Thyroid gland (tissue), 4 donors: ENCODE measurements at regions not wholly inside any gene's neighbourhood (a gene's known extent, or its start where the extent isn't known, plus 50 kb on each side); places are given as distances from the start of the nearest gene placed in this dataset.

Experiments
- DNase-seq, 2 donors: peaks; one replicate each; pipeline ENCODE4 v3.0.0-alpha.2; 2019
- H3K27ac ChIP-seq, 3 donors: fragments of 200-600 bp; sonication (generic); 1 replicate in 2 of 3; 2 replicates in 1 of 3; pipeline ENCODE4 v1.5.1; 2016 to 2019; ENCODE audit warnings: mild to moderate bottlenecking in 1 of 3, moderate library complexity in 1 of 3
- H3K27me3 ChIP-seq: fragments of 200-600 bp; sonication (generic); one replicate; pipeline ENCODE4 v1.5.1; 2019
- H3K36me3 ChIP-seq, 2 donors: fragments of 200-600 bp; sonication (generic); one replicate each; pipeline ENCODE4 v1.5.1; 2016 to 2019
- H3K4me1 ChIP-seq, 2 donors: fragments of 200-600 bp; sonication (generic); one replicate each; pipeline ENCODE4 v1.5.1; 2017 to 2019
- H3K4me3 ChIP-seq, 3 donors: fragments of 200-600 bp; sonication (generic); replicated peaks in 1 of 3; 1 replicate in 2 of 3; 2 replicates in 1 of 3; pipeline ENCODE4 v1.5.1; 2016; ENCODE audit warnings: mild to moderate bottlenecking in 1 of 3
- H3K9me3 ChIP-seq: fragments of 200-600 bp; sonication (generic); one replicate; pipeline ENCODE4 v1.5.1; 2017
- POLR2A ChIP-seq, 2 donors: fragments of 450-650 bp; IDR thresholded peaks; one replicate each; pipeline ENCODE4 v1.6.1; 2017; ENCODE audit warnings: antibody characterized with exemption in 2 of 2, mild to moderate bottlenecking in 2 of 2, moderate library complexity in 1 of 2
- WGBS, 2 donors: methylation state at CpG; one replicate each; pipeline ENCODE4 v1.1.5; 2017; 5-methylcytosine and 5-hydroxymethylcytosine counted together
- intact Hi-C: fragments of 100-400 bp; cut with DNase I; formaldehyde crosslinking; loops from one replicate; pipeline ENCODE4 v1.15.1; 2023
- TF ChIP-seq, protein P1 (sequence below), 6 experiments: fragments of 200-600 bp in 3 of 6; fragments of 450-650 bp in 3 of 6; sonication (generic) in 3 of 6; IDR thresholded peaks; one replicate each; pipeline ENCODE4 v1.5.1; 2016 to 2019; ENCODE audit warnings: antibody characterized with exemption in 6 of 6, mild to moderate bottlenecking in 2 of 6, inconsistent platforms in 1 of 6, moderate library complexity in 1 of 6

DNA sequence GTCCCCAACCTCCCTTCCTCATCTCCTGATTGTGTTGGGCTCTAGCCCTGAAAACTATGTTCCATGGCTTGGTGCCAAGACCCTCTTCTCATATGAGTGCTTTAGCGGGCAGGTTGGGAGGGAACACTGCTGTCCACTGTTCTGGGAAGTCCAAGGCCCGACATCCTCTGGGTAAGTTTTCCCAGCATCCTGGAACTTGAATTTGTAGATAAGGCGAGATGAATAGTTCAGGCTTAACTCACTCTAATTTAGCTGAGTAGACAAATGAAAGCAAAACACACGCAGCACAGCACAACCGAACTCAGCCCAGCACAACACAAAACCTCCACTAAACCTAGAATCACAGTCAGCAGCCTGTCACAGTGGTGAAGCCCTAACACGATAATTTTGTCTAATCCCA is 95.3 kb upstream of the SLC28A3 start:
- Histone ChIP-seq H3K27ac (peak overlapping the region; percentile 55 to 87 (median 72)), H3K4me3 (no peak overlapping the region), H3K27me3 (no peaks in the 10 kb centered on the region), H3K9me3 (no peaks in the 10 kb centered on the region), H3K4me1 (peaks cover 4 to 18% of the 10 kb centered on the region in 2 donors), H3K36me3 (no peaks in the 10 kb centered on the region)
- WGBS, 2 donors, result 24 to 36% methylated on average over 6 of the region's 6 CpGs
- TF ChIP-seq, protein P1, sequence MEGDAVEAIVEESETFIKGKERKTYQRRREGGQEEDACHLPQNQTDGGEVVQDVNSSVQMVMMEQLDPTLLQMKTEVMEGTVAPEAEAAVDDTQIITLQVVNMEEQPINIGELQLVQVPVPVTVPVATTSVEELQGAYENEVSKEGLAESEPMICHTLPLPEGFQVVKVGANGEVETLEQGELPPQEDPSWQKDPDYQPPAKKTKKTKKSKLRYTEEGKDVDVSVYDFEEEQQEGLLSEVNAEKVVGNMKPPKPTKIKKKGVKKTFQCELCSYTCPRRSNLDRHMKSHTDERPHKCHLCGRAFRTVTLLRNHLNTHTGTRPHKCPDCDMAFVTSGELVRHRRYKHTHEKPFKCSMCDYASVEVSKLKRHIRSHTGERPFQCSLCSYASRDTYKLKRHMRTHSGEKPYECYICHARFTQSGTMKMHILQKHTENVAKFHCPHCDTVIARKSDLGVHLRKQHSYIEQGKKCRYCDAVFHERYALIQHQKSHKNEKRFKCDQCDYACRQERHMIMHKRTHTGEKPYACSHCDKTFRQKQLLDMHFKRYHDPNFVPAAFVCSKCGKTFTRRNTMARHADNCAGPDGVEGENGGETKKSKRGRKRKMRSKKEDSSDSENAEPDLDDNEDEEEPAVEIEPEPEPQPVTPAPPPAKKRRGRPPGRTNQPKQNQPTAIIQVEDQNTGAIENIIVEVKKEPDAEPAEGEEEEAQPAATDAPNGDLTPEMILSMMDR (IDR thresholded peaks at IDR 0.05), result no peak
- TF ChIP-seq POLR2A (IDR thresholded peaks at IDR 0.05), result no peak
- DNase-seq, result peak; percentile 29 to 58
- intact Hi-C loops, result no loop called here

DNA sequence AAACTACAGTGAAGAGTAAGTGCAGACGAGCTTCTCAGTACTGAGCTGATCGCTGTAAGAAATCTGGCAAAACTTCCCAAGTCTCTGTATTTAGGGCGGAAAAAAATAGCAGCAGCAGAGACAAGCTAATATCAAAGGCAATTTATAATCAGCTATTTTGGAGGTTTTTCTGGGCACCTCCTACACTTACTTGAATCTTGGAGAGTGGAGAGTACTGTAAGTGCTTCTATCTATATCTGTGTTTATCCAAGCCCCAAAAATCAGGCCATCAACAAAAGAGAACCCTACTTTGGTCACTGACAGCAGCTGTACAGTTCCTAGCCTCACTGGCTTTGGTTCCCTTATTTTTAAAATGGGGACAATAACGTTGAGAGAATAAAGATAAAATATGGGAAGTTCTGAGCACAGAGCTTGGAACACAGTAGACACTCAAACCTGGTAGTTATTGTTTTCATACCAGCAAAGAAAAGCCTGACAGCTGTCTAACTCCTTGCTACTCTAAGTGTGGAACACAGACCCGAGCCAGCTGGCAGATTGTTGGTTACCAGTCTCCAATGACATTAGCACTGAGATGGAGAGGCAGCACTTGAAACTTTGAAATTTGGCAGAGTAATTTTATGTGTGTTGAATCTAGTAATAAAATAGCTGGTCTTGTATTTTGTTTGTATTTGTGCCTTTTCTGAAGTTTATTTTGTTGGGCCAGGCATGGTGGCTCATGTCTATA is 96.0 kb upstream of the SLC28A3 start:
- Histone ChIP-seq H3K9me3 (no peaks in the 10 kb centered on the region), H3K27me3 (no peaks in the 10 kb centered on the region), H3K27ac (peak overlapping the region; percentile 55 to 87 (median 72)), H3K4me3 (no peak overlapping the region), H3K36me3 (no peaks in the 10 kb centered on the region), H3K4me1 (peaks cover 4 to 18% of the 10 kb centered on the region in 2 donors)
- WGBS, 2 donors, result 14 to 31% methylated on average over 5 of the region's 5 CpGs
- no peak for TF ChIP-seq POLR2A (IDR thresholded peaks at IDR 0.05)
- TF ChIP-seq, protein P1 (IDR thresholded peaks at IDR 0.05), result no peak
- intact Hi-C loops, result no loop called here
- DNase-seq, result peak; percentile 87 to 91

DNA sequence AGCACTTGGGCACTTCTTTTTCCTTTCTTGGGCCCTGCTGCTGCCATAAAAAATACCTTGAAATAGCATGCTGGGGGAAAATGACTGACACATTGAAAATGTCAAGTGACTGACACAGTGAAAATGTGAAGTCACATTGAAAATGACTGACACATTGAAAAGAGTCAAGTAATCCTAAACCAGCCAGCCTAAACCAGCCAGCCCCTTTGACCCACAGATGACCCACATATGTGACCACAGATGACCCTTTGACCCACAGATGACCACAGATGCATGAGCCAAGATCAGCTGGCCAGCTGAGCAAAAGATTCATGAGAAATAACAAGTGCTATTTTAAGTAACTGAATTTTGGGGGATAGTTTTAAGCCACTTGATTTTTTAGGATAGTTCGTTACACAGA is 97.8 kb upstream of the SLC28A3 start:
- 95 to 96% methylated on average over 1 of the region's 1 CpG for WGBS, 2 donors
- peaks cover 4 to 15% of the 10 kb centered on the region in 2 donors for H3K4me1 ChIP-seq
- DNase-seq, result no peak
- intact Hi-C loops, result no loop called here
- no peaks in the 10 kb centered on the region for H3K9me3 ChIP-seq
- H3K4me3 ChIP-seq, result no peak overlapping the region
- H3K36me3 ChIP-seq, result no peaks in the 10 kb centered on the region
- no peaks in the 10 kb centered on the region for H3K27me3 ChIP-seq
- TF ChIP-seq POLR2A (IDR thresholded peaks at IDR 0.05), result no peak
- TF ChIP-seq, protein P1 (IDR thresholded peaks at IDR 0.05), result no peak
- no peak overlapping the region for H3K27ac ChIP-seq

DNA sequence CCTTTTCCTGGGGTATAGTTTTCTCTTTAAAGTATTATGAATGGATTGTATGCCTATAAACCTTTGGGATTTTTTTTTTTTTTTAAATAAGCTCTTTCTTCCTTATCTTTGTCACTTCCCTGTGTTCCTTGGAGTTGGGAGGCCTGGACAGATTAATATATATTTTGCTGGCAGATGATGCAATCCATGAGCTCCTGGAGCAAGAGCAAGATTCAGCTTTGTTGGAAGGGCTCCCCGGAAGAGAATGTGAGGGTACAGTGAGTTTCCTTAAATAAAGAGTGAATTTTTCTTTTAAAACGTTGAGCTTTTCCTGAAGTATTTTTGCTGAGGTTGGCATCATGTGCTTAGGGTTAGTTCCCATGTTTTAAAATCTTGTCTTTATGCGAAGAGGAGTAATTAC is 98.7 kb upstream of the SLC28A3 start:
- WGBS, 2 donors, result 63 to 83% methylated on average over 3 of the region's 3 CpGs
- Histone ChIP-seq H3K36me3 (no peaks in the 10 kb centered on the region), H3K9me3 (no peaks in the 10 kb centered on the region), H3K4me3 (no peak overlapping the region), H3K4me1 (peaks cover 4 to 15% of the 10 kb centered on the region in 2 donors), H3K27me3 (no peaks in the 10 kb centered on the region), H3K27ac (no peak overlapping the region)
- DNase-seq, result no peak
- intact Hi-C loops, result no loop called here
- TF ChIP-seq, protein P1 (IDR thresholded peaks at IDR 0.05), result no peak
- no peak for TF ChIP-seq POLR2A (IDR thresholded peaks at IDR 0.05)

DNA sequence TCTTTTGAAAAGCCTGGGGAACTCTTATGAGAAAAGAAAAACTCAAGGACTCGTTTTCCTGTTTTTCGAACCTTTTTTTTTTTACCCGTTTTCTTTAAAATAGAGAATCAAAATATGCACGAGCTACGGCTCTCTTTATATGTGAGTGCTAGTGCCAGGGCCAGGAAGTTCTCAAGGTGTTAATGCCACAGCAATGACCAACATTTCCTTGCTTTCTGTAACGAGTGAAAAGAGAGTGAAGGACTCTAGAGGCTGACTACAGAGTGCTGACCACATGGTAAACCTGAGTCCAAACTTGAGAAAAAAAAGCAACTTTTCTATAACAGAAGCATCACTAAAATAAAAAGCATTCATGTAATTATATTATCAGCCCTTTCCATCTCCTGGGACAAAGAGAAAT is 102.2 kb upstream of the SLC28A3 start:
- TF ChIP-seq, protein P1 (IDR thresholded peaks at IDR 0.05), result no peak
- TF ChIP-seq POLR2A (IDR thresholded peaks at IDR 0.05), result no peak
- no peaks in the 10 kb centered on the region for H3K36me3 ChIP-seq
- H3K27me3 ChIP-seq, result no peaks in the 10 kb centered on the region
- no peak overlapping the region for H3K4me3 ChIP-seq
- H3K4me1 ChIP-seq, result no peaks in the 10 kb centered on the region
- no peaks in the 10 kb centered on the region for H3K9me3 ChIP-seq
- no peak for DNase-seq
- WGBS, 2 donors, result 74 to 76% methylated on average over 6 of the region's 6 CpGs
- H3K27ac ChIP-seq, result no peak overlapping the region
- intact Hi-C loops, result no loop called here
